Middle frontal gyrus (tissue), 1 donor: ENCODE measurements at regions not wholly inside any gene's neighbourhood (a gene's known extent, or its start where the extent isn't known, plus 50 kb on each side); places are given as distances from the start of the nearest gene placed in this dataset.

Source experiments
- DNase-seq: peaks from one replicate; pipeline ENCODE4 v3.0.0-alpha.2; 2015; ENCODE audit warnings: low spot score; ENCODE audit errors: extremely low spot score

GRCh38 chr15:47824147-47824546, 106.8 kb downstream of the SEMA6D start:
- no peak for DNase-seq

- DNase-seq: no peak
Observed at GRCh38 chr15:47829667-47830066, 112.4 kb downstream of the SEMA6D start.

- no peak for DNase-seq
Observed at GRCh38 chr15:47834093-47834492, 116.8 kb downstream of the SEMA6D start.

DNA sequence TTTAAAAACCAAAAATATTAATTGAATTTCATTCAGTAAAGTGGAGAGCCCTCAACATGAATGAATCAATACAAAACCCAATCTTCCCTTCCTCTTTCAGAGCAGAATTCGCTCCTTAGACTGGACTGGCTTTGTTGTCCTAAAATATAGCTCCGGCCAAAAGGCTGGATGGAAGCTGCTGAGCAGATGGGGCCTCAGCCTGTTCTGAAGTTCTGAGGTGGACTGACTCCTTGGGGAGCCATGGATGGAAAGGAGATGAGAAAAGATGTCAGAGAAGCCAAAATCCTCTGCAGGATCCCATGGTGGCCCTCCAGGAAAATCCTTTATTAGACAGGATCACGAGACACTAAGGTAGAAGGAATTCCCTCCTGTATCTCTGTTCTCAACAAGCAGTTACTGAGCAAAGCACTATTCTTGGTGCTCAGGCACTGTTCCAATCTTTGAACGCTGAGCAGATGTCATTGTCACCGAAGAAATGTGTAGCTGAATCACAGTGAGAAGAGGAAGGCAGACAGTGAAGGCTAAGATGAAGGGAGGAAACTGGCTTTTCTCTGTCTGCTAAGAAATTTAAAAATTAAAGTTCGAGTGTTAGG, 122.0 kb downstream of the SEMA6D start:
- peak; percentile 59 for DNase-seq

GRCh38 chr15:47843124-47843663, 125.9 kb downstream of the SEMA6D start:
- no peak for DNase-seq

DNA sequence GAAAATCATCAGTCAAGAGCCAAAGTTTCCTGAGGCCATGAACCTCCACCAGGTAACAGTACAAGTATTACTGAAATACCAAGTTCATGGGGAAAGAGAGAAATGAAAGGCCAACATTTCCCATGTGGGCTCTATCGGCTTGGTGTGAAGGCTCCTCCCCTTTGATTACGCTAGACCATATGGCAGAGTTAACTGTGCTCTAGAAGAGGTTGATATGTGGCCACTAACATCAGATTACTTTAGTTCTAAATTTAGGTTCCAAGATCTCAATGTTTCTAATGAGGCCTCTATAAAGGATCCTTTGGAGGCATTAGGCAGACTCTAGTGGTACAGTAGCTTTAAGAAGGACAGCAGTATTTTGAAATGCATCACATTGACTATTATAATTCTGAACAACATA, 127.1 kb downstream of the SEMA6D start:
- DNase-seq: no peak

DNA sequence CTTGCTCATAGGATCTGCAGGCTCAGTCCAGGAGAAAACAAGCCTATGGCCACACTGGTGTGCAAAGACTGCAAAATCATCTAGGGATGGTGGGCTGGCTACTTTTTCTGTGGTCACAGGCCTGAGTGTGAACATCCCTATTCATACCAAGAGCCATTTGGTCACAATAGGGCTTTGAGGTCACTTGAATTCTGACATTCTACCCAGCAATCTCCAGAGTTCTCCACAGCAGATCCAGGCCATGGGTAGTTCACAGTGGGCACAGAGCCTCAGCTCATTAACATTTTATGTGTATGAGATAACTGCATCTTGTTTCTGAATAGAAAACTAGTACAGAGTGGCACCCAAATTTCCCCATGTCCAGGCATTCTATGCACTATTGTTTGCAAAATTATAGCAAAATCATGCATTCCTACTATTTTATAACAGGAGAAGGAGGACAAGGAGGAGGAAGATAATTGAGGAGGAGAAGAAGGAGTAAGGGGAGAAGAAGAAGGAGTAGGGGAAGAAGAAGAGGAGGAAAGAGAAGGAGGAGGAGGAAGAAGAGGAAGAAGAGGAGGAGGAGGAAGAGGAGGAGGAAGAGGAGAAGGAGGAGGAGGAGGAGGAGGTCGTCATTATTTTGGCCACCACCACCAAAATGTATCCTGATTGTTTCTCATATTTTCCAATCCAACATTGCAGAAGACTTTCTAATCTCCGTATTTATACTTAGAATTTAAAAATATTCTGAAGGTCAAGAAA, 129.0 kb downstream of the SEMA6D start:
- no peak for DNase-seq

DNA sequence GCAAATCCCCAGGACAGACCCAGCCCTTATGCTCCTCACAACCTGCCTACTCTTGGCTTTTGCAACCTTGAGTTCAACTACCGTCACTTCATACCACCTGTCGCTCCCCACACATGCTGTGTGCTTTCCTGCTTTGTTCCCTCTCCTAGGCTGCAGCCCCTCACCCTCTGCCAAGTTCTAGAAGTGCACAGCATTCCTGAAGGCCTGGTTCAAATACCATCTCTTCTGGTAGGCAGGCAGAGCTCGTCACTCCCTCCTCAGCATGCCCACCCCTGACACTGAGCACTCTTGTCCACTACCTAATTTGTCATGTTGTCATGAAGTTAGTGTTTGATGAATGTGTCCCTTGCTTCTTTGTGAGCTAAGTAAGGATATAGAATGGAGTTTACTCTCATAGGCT, 129.6 kb downstream of the SEMA6D start:
- DNase-seq: no peak

- no peak for DNase-seq
Observed at GRCh38 chr15:47856071-47856470, 138.8 kb downstream of the SEMA6D start.

DNA sequence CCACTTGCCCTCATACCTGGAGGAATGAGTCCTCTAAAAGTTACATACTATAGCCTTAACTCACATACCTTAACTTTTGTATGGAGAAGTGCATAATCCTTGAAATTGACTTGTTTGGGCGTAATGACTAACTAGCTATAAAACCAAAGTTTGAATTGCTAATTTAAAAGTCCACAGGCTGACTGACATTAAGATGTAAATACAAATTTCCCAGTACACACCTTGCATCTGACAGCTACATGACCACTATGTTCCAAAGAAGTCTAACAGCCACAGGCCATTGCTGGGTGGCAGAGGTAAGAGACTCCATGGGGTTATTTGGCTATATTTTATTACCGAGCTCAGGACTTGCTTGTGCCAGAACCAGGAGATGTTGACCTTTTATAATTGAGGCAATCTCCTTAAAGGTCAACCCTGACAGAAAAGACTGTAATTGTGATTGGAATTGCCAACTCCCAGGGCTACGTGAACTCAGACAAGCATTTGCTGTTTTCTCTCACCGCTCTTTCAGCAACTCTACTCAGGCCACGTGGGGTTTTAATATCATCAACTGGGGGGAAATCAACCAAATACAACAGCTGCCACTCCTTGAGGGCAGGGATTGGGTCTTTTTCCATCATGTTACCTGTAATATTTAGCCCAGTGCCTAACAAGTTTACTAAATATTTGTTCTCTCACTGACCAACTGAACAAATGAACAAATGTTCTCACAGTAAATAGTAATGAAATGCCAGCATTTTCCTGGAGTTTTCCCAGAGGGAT, 139.9 kb downstream of the SEMA6D start:
- DNase-seq: no peak

- no peak for DNase-seq
Observed at GRCh38 chr15:47857776-47858167, 140.5 kb downstream of the SEMA6D start.

DNA sequence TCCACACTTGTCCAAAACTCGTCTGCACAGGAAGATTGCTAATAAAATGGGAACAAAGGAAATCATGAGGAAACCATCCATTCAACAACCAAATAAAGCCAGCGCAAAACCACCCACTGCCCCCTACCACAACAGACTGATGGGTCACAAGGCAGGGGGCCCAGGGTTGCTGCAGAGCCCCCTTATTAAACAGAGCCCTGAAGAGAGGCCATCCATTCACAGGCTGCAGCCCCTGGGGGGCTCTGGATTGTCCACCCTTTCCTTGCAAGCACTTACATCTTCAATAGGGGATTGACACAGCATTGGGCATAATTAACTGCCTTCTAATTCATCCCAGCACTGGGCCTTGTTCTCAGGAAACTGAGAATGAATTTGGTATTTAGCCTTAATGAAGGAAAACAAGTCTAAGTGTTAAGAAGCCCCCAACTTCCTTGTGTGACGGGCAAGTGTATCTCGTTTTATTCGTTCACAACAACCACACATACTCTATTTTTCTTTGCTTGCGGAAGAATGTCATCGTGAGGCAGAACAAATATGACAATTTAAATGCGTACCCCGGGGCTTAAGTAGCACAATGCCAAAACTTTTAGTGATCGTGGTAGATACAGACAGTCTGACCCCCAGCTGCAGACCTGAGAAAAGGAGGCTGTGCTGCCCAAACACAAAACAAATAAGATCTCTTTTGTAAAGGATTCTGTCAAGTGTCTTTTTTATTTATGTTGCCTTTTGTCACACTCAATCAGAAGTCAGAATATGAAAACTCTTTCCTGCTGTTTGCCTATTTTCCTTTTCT, 144.0 kb downstream of the SEMA6D start:
- no peak for DNase-seq

DNA sequence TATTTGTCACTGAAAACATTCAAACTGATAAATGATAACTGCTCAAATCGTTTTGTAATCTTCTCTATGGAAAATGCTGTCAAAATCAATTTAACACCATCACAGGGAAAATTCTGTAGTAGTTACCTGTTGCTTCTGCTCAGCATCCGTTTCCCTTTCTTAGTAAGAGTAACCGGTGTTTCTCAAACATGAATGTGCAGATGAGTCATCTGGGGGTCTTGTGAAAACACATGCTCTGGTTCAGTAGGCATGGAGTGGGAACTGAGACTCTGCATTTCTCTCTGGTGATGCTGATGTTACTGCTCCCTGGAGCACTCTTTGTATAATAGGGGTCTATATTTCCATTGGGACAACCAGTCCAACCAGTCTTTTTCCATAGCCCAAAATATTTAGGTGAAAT, 145.1 kb downstream of the SEMA6D start:
- no peak for DNase-seq

DNA sequence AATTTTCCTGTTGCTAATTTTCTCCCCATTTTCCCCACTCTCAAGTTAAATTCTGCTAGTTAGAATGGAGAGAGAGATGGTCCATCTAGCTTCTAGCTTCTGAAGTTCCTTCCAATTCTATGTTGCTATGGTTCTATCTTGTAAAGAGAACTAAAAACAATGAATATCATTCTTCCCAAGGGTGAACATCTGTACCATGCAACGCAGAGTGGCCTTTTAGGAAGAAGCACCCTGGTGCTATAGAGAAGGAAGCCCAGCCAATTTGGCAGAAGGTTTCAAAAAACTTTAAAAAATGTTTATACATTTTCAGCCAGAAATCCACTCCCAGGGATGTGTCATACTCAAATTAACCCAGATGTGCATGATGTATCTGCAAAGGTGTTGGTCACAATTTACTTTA, 149.1 kb downstream of the SEMA6D start:
- DNase-seq: no peak

GRCh38 chr15:47870300-47870955, 153.1 kb downstream of the SEMA6D start:
- no peak for DNase-seq

DNA sequence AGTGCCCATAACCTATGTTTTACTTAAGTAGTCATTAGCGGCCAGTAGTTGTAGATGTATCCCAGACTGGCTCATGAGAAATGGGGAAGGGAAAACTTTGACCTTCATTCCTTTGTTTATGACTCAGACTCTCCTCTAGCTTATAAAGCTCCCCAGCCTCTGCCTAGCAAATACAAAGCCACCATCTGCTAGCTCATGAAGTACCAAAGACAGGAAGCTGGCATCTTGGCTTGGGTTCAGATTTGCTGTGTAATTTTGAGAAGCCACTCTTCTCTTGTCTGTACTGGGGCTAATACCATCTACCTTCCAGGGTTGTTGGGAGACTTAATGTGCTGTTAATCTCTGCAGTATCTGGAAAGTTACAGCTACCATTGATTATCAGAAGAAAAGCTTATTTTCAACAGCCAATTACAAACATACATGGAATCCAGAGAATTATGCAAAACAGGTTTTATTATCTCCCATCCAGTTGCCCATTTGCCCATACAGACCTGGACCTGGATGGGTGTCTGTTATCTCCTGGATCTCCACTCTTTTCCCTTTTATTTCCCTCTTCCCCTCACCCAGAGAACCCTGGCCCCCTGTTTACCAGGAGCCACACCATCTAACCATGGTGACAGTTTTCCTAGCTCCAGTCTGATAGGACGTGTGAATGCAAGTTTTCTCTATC, 153.8 kb downstream of the SEMA6D start:
- no peak for DNase-seq

GRCh38 chr15:47872208-47872607, 154.9 kb downstream of the SEMA6D start:
- no peak for DNase-seq

DNA sequence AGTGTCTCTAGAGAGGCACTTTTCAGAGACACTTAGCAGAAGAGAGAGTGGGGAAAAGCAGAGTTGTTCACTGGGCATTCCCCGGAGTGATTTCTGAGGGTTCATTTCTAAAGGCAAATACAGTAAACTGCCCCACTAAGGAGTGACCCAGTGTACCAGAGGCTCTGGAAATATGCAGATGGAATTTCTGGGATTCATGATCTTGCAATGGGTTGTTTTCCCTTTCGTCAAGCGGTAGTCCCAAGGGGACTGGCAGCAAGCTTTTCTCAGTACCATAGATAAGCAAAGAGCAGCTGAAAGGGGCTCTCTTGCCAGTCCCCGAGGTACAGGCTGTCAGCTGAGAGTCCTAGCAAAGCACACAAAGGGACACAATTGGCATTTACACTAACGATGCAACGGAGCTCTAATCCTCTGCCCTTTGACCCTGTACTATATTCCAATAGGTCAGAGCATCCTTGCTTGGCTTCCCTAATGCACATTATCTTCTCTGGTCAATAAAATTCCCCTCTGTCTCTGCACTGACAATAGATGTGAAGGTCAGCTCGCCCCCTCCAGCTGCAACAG, 155.6 kb downstream of the SEMA6D start:
- no peak for DNase-seq

- DNase-seq: no peak
Observed at GRCh38 chr15:47876986-47877385, 159.7 kb downstream of the SEMA6D start.

- DNase-seq: no peak
Observed at GRCh38 chr15:47877836-47878235, 160.5 kb downstream of the SEMA6D start.
